ENCODE measurements at regions not wholly inside any gene's neighbourhood (a gene's known extent, or its start where the extent isn't known, plus 50 kb on each side); places are given as distances from the start of the nearest gene placed in this dataset.

DNA sequence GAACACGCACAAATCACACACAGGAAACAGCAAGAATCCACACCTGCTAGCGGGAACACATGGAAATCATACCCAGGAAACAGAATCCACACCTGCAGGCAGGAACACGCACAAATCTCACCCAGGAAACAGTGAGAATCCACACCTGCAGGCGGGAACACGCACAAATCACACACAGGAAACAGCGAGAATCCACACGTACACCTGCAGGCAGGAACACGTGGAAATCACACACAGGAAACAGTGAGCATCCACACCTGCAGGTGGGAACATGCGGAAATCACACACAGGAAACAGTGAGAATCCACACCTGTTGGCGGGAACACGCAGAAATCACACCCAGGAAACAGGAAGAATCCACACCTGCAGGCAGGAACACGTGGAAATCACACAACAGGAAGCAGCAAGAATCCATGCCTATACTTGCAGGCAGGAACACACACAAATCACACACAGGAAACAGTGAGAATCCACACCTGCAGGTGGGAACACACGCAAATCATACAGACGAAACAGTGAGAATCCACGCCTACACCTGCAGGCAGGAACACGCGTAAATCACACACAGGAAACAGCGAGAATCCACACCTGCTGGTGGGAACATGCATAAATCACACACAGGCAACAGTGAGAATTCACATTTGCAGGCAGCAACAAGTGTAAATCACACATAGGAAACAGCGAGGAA lies 108.6 kb downstream of the DLL1 start:
- in situ Hi-C loops (cut with HindIII; ENCODE audit: low sequenced_read_pairs): no loop called here
- H3K4me3 ChIP-seq (ENCODE audit: low read depth, low read length): no peak overlapping the region
- TF ChIP-seq, protein P1, sequence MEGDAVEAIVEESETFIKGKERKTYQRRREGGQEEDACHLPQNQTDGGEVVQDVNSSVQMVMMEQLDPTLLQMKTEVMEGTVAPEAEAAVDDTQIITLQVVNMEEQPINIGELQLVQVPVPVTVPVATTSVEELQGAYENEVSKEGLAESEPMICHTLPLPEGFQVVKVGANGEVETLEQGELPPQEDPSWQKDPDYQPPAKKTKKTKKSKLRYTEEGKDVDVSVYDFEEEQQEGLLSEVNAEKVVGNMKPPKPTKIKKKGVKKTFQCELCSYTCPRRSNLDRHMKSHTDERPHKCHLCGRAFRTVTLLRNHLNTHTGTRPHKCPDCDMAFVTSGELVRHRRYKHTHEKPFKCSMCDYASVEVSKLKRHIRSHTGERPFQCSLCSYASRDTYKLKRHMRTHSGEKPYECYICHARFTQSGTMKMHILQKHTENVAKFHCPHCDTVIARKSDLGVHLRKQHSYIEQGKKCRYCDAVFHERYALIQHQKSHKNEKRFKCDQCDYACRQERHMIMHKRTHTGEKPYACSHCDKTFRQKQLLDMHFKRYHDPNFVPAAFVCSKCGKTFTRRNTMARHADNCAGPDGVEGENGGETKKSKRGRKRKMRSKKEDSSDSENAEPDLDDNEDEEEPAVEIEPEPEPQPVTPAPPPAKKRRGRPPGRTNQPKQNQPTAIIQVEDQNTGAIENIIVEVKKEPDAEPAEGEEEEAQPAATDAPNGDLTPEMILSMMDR (IDR thresholded peaks at IDR 0.05; ENCODE audit: low read depth, low read length, missing control alignments): no peak
- DNase-seq (ENCODE audit: low read depth): no peak

DNA sequence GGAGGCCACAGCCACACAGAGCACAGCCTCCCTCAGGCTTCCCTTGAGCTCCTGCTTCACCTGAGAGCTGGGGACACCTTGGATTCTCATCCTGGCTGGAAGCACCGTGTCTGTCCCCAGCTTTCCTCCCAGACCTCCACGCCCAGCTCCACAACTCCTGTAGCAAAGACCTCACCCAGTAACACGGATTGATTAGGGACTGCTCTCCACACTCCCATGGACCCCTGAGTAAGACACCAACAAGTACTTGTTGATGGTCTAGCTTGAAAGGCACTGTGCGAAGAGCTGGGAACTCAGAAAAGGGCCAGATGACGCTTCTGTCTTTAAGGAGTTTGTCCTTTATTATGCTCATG lies 109.6 kb downstream of the DLL1 start:
- DNase-seq (ENCODE audit: low read depth): no peak
- TF ChIP-seq, protein P1 (IDR thresholded peaks at IDR 0.05; ENCODE audit: low read depth, low read length, missing control alignments): no peak
- H3K4me3 ChIP-seq (ENCODE audit: low read depth, low read length): no peak overlapping the region
- in situ Hi-C loops (cut with HindIII; ENCODE audit: low sequenced_read_pairs): no loop called here

DNA sequence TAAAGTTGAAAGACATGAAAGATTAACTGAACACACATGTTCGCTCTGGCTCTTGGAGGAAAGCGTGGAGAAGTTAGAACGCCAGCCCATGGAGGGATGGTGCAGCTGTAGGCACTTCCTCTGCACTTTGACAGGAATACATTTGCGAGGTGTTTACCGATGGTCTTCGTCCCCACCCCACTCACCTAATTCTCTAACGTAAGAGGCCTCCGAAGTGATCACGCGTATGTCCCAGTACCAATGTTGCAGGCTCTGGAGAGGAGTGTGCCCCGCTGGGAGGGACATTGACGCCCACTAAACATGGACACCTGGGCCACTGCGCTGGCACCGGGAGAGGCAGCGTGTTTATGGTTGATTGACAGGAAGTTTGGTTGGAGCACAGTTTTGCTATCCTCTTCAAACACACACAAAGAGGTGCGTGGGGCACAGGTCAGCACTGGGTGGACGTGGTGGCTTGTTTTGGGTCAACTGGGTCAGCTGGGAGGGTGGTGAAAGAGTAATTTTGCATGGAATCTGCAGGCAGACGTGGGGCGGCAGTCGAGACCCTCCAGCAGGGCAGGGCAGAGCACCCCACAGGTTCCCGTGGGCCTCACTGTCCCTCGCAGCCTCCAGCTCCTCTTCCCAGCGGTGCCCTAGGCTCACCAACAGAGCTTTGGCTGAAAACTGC lies 110.1 kb downstream of the DLL1 start:
- H3K4me3 ChIP-seq (ENCODE audit: low read depth, low read length): no peak overlapping the region
- no peak for DNase-seq (ENCODE audit: low read depth)
- in situ Hi-C loops (cut with HindIII; ENCODE audit: low sequenced_read_pairs): no loop called here
- TF ChIP-seq, protein P1 (IDR thresholded peaks at IDR 0.05; ENCODE audit: low read depth, low read length, missing control alignments): no peak

DNA sequence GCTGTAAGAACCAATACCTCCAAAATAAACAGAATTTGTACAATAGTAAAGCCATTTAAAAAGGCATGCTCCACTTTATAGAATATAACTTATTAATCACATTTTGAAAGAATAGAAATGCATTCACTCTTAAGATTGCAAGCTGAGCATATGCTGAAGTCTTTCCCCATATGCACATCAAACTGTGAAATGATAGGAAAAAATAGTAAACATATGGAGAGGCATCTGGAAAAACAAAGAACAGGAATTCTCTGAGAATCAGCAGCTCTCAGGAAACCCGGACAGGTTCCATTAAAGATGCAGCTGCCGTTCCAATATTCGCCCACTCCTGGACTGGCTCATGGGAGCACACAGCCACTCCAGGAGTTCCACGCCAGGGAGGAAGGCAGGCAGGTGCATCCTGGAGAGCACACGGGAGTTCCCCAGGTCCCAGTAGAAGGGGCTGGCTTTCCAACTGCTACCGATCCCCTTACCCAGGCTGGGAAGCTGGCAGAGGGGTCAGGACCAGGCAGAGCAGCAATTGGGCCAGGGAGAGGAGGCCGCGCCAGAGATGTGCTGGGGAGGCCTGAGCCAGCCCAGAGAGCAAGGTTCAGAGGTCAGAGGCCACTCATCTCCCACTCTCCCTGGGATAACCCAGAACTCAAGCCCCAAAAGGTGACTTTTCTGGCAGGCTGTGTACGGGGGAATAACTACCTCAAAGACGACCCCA lies 111.1 kb downstream of the DLL1 start:
- TF ChIP-seq, protein P1 (IDR thresholded peaks at IDR 0.05; ENCODE audit: low read depth, low read length, missing control alignments): no peak
- in situ Hi-C loops (cut with HindIII; ENCODE audit: low sequenced_read_pairs): no loop called here
- DNase-seq (ENCODE audit: low read depth): no peak
- no peak overlapping the region for H3K4me3 ChIP-seq (ENCODE audit: low read depth, low read length)

DNA sequence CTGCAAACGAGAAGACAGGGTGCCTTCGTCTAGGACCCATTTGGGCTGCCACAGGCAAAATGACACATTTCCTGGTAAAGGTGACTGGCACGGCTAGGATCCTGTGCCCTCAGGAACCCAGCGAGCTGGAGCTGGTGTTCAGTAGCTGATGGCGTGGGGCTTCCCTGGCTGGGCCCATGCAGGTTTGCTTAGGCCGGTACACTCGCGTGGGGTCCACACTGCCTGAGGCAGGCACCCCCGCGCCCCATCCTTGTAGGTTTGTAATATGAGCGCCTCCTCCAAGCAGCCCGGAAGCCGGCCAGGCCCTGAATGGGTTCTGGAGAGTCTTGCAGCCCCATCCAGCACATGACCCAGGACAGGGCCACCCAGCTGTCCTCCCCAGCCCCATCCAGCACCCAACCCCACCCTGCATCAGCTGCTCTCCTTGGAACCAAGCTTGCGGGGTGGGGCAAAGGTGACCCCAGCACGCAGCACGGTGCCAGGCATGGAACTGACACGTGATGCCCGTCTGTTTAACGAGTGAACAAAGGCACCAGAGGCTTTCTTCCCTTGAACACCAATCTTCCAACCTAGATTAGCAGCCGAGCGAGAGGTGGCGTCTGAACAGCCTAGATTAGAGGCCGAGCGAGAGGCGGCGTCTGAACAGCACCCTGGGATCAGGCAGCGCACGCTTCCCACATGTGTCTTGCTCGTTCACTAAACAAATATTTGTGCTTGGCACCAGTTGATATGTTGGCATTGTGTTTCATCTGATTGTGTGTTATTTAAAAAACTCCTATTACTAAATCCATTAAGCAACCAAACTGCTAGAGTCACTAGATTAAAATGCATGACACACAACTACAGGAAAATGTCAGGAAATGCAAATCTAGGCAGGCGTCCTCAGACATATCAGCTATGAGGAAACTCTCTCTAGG lies 112.1 kb downstream of the DLL1 start:
- TF ChIP-seq, protein P1 (IDR thresholded peaks at IDR 0.05; ENCODE audit: low read depth, low read length, missing control alignments): no peak
- no peak overlapping the region for H3K4me3 ChIP-seq (ENCODE audit: low read depth, low read length)
- in situ Hi-C loops (cut with HindIII; ENCODE audit: low sequenced_read_pairs): no loop called here
- no peak for DNase-seq (ENCODE audit: low read depth)

All from astrocyte of the cerebellum (primary cell).